ENCODE measurements at regions not wholly inside any gene's neighbourhood (a gene's known extent, or its start where the extent isn't known, plus 50 kb on each side); places are given as distances from the start of the nearest gene placed in this dataset.

DNA sequence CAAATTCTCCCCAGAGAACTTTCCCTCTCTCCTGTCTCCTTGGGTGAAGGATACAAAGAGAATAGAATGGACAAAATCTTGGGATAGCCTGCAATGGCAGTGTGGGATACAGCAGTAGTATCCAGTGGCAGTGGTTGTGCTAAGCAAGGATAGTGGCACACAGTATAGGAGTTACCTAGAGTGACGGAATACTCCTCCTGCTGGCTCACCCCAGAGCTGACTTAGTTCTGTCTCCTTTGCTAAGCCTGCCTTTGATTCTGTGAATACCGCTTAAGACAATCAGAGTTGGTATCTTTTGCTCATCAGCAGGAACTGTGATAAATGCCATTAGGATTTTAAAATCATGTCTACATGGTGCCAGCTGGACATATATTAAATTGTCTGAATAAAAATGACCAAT lies 404.3 kb downstream of the JRKL start:
- Mint-ChIP-seq H3K4me3 (no peak overlapping the region), H3K4me1 (ENCODE audit: low read depth) (no peaks in the 10 kb centered on the region), H3K27me3 (ENCODE audit: insufficient read depth) (peaks cover 5% of the 10 kb centered on the region; the same call in 1 of the 2 replicates), H3K36me3 (ENCODE audit: low read depth) (no peaks in the 10 kb centered on the region), H3K27ac (no peak overlapping the region), H3K9me3 (no peaks in the 10 kb centered on the region)
- no peak for DNase-seq
- TF ChIP-seq, protein P1, sequence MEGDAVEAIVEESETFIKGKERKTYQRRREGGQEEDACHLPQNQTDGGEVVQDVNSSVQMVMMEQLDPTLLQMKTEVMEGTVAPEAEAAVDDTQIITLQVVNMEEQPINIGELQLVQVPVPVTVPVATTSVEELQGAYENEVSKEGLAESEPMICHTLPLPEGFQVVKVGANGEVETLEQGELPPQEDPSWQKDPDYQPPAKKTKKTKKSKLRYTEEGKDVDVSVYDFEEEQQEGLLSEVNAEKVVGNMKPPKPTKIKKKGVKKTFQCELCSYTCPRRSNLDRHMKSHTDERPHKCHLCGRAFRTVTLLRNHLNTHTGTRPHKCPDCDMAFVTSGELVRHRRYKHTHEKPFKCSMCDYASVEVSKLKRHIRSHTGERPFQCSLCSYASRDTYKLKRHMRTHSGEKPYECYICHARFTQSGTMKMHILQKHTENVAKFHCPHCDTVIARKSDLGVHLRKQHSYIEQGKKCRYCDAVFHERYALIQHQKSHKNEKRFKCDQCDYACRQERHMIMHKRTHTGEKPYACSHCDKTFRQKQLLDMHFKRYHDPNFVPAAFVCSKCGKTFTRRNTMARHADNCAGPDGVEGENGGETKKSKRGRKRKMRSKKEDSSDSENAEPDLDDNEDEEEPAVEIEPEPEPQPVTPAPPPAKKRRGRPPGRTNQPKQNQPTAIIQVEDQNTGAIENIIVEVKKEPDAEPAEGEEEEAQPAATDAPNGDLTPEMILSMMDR (IDR thresholded peaks at IDR 0.05): peak; percentile 31; the same call in 1 of the 2 replicates

GRCh38 chr11:96798445-96798844 lies 408.6 kb downstream of the JRKL start:
- no peaks in the 10 kb centered on the region for H3K36me3 Mint-ChIP-seq (ENCODE audit: low read depth)
- H3K27ac Mint-ChIP-seq: no peak overlapping the region
- no peaks in the 10 kb centered on the region for H3K4me1 Mint-ChIP-seq (ENCODE audit: low read depth)
- H3K9me3 Mint-ChIP-seq: no peaks in the 10 kb centered on the region
- TF ChIP-seq, protein P1 (IDR thresholded peaks at IDR 0.05): no peak
- H3K27me3 Mint-ChIP-seq (ENCODE audit: insufficient read depth): no peaks in the 10 kb centered on the region
- no peak overlapping the region for H3K4me3 Mint-ChIP-seq
- no peak for DNase-seq

GRCh38 chr11:96815236-96815635 lies 425.4 kb downstream of the JRKL start:
- Mint-ChIP-seq H3K27me3 (ENCODE audit: insufficient read depth) (no peaks in the 10 kb centered on the region; the same call in 1 of the 2 replicates), H3K9me3 (no peaks in the 10 kb centered on the region; the same call in 1 of the 2 replicates), H3K36me3 (ENCODE audit: low read depth) (no peaks in the 10 kb centered on the region), H3K27ac (no peak overlapping the region), H3K4me3 (no peak overlapping the region), H3K4me1 (ENCODE audit: low read depth) (no peaks in the 10 kb centered on the region; the same call in 1 of the 2 replicates)
- TF ChIP-seq, protein P1 (IDR thresholded peaks at IDR 0.05): no peak
- DNase-seq: no peak

- no peaks in the 10 kb centered on the region; the same call in 1 of the 2 replicates for H3K27me3 Mint-ChIP-seq (ENCODE audit: insufficient read depth)
- no peak overlapping the region for H3K27ac Mint-ChIP-seq
- H3K9me3 Mint-ChIP-seq: no peaks in the 10 kb centered on the region; the same call in 1 of the 2 replicates
- no peak overlapping the region for H3K4me3 Mint-ChIP-seq
- TF ChIP-seq, protein P1 (IDR thresholded peaks at IDR 0.05): no peak
- H3K4me1 Mint-ChIP-seq (ENCODE audit: low read depth): no peaks in the 10 kb centered on the region; the same call in 1 of the 2 replicates
- DNase-seq: peak; percentile 43
- H3K36me3 Mint-ChIP-seq (ENCODE audit: low read depth): no peaks in the 10 kb centered on the region
These were observed 427.9 kb downstream of the JRKL start for GRCh38 chr11:96817482-96818399.

DNA sequence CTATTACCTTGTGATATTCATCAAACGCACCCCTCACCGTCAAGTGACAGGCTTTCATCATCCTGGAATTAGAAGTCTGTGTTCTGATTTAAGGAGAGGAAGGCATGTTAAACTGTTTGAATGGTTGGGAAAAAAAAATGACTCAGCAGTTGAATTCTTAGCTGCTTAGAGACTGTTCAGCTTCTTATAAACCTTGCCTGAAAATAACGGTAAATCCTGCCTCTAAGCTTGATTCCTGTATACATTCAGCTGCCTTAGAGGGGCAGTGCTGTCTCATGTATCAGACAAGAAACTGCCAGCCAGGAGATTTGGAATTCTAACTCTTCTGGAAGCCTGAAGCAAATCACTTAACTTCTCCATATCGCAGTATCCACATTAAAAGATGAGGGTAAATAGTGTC lies 437.4 kb downstream of the JRKL start:
- H3K9me3 Mint-ChIP-seq: no peaks in the 10 kb centered on the region
- H3K4me3 Mint-ChIP-seq: no peak overlapping the region
- H3K4me1 Mint-ChIP-seq (ENCODE audit: low read depth): no peaks in the 10 kb centered on the region
- DNase-seq: peak; percentile 5
- no peak overlapping the region for H3K27ac Mint-ChIP-seq
- TF ChIP-seq, protein P1 (IDR thresholded peaks at IDR 0.05): no peak; the same call in 1 of the 2 replicates
- H3K27me3 Mint-ChIP-seq (ENCODE audit: insufficient read depth): peaks cover 3% of the 10 kb centered on the region; the same call in 1 of the 2 replicates
- H3K36me3 Mint-ChIP-seq (ENCODE audit: low read depth): no peaks in the 10 kb centered on the region
